ENCODE measurements at regions not wholly inside any gene's neighbourhood (a gene's known extent, or its start where the extent isn't known, plus 50 kb on each side); places are given as distances from the start of the nearest gene placed in this dataset.

GRCh38 chrX:131704136-131704695 is 160.3 kb downstream of the OR13H1 start:
- no peak for DNase-seq (ENCODE audit: low read depth)

DNA sequence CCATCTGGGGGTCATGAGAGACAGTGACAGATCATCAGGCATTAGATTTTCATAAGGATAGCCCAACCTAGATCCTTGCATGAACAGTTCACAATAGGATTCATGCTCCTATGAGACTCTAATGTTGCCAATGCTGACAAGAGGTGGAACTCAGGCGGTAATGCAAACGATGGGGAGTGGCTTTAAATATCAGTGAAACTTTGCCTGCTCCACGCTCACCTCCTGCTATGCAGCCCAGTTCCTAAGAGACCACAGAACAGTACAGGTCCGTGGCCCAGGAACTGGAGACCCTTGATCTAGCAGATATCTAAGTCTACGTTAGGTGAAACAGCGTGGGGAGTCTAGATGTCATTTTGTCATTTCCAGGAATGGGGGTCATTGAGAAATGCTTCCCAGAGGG is 165.7 kb downstream of the OR13H1 start:
- DNase-seq (ENCODE audit: low read depth), result no peak

DNA sequence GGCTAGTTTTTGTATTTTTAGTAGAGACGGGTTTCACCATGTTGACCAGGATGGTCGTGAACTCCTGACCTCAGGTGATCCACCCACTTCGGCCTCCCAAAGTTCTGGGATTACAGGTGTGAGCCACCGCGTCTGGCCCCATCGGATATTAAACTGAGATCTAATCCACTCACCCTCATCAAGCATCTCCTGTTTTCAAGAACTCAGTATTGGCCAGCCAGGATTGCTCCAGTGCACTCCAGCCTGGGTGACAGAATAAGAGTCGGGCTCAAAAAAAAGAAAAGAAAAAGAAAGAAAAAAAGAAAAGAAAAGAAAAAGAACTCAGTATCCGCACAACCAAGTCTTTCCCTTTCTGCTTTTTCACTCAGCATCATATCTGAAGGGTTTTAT is 167.6 kb downstream of the OR13H1 start:
- no peak for DNase-seq (ENCODE audit: low read depth)

- no peak for DNase-seq (ENCODE audit: low read depth)
Observed at GRCh38 chrX:131723646-131724045, 179.8 kb downstream of the OR13H1 start.

DNA sequence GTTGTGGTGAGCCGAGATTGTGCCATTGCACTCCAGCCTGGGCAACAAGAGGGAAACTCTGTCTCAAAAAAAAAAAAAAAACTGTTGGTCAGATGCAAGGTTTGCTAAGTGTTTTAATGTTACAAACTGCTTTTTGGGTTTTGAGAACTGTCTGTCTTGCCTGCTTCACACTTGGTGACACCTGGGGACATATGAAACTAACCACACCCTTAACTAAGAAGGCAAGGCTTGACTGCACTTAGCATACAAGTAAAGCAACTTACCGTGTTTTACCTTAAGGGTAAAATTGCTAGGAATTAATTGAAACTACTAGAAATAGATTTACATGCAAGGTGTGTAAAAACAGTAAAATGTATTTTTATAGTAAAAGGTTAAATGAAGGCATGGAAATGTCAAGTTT is 180.4 kb downstream of the OR13H1 start:
- DNase-seq (ENCODE audit: low read depth), result no peak

DNA sequence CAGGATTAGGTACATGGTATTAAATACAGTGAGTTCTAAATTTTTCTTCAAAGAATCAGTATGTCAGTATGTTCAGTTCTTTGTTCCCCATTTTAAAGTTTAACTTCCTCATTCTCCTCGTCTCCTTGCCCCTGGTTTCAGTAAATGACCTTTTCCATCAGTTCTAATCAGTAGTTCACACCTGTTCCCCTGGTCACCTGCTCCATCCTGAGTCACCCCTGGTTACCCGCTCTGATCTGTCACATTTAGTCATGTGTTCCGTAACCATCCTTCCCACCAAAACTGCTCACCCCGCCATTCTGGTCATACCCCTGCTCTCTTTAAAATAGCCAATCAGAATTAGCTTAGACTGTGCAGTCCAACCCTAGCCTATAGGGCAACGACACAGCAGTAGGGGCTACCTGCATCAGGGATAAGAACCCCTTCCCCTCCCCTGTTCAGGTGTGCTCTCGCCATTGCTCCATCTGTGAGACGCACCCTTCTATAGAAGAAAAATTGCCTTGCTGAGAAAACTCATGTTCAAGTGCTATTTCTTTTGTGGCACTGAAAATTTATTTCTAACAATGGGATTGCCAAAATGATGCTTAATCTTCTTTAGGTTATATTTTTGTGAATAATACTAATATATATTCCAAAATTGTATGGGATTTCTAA is 181.3 kb downstream of the OR13H1 start:
- DNase-seq (ENCODE audit: low read depth), result no peak

DNA sequence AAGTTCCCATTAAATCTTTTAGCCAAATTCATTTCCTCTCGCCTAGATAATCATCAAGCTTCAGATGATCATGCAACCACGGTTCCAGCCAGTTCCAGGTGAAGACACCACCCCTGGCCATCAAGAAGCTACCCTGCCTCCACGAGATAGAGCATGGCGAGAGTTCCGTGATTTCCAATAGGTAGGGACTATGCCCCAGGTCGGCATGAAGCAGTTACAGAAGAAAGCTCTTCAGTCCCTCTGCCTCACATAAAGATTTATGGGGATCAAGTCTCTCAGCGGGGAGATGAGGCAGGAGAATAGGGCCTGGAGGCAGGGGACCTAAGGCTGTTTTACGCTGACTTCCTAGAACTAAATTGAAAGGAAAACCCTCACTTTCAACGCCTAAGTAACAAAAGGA is 183.9 kb downstream of the OR13H1 start:
- no peak for DNase-seq (ENCODE audit: low read depth)

GRCh38 chrX:131728295-131729145 is 184.6 kb downstream of the OR13H1 start:
- no peak for DNase-seq (ENCODE audit: low read depth)

GRCh38 chrX:131729295-131729694 is 185.4 kb downstream of the OR13H1 start:
- DNase-seq (ENCODE audit: low read depth), result no peak

- no peak for DNase-seq (ENCODE audit: low read depth)
Observed at GRCh38 chrX:131734621-131735020, 190.7 kb downstream of the OR13H1 start.

GRCh38 chrX:131735127-131735526 is 191.3 kb downstream of the OR13H1 start:
- no peak for DNase-seq (ENCODE audit: low read depth)

DNA sequence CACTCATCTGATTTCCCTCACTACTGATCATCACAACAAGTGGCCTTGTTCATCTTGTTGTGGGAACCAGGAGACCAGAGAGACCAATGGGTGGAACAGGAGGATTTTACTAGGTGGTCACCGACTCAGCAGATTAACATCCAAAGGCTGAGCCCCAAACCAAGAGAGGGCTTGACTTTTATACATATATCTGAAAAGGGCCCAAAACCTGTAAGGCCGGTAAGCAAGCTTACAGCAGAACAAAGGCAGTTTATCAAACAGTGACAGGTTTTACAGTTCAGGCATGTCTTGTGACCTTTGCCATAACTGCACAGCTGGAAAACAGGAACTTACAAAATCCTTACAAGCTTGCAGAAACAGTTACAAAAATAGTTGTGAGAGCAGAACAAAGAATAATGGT is 195.9 kb downstream of the OR13H1 start:
- no peak for DNase-seq (ENCODE audit: low read depth)

- DNase-seq (ENCODE audit: low read depth), result no peak
Observed at GRCh38 chrX:131741103-131741581, 197.3 kb downstream of the OR13H1 start.

- DNase-seq (ENCODE audit: low read depth), result no peak
Observed at GRCh38 chrX:131745942-131746489, 202.1 kb downstream of the OR13H1 start.

DNA sequence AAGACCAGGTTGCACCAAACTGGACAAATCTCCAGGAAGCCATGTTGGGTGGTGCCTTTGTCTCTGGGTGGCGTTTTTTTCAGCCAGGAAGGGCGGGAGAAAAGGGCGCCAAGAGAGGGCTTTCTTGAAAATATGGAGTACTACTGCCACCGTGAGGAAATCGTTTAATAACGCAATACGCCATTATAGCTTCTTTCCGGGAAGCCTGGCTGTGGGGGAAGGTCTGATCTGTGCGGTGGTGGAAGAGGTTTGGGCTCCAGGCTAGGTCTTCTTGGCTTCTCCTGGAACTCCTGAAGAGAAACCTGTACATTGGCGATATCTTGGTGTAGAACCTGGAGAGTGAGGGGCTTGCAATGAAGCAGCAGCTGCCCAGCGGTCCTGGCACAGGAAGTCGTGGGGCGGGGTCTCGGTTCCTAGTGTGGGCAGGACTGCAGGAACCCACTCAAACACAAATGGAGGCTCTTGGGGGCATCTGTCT is 202.7 kb downstream of the OR13H1 start:
- no peak for DNase-seq (ENCODE audit: low read depth)

- DNase-seq (ENCODE audit: low read depth), result no peak
Observed at GRCh38 chrX:131747173-131747572, 203.3 kb downstream of the OR13H1 start.

GRCh38 chrX:131752493-131753198 is 208.8 kb downstream of the OR13H1 start:
- DNase-seq (ENCODE audit: low read depth), result no peak

DNA sequence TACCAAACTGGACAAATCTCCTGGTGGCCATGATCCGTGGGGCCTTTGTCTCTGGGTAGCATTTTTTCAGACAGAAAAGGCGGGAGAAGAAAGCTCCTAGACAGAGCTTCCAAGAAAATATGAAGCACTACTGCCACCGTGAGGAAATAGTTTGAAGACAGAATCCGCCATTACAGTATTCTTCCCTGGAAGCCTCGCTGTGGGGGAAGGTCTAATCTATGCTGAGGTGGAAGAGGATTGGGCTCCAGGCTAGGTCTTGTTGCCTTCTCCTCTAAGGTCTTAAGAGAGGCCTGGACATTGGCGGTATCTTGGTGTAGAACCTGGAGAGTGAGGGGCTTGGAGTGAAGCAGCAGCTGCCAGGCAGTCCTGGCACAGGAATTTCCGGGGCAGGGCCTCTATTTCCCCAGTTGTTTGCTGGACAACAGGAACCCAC is 218.9 kb downstream of the OR13H1 start:
- DNase-seq (ENCODE audit: low read depth), result no peak

DNA sequence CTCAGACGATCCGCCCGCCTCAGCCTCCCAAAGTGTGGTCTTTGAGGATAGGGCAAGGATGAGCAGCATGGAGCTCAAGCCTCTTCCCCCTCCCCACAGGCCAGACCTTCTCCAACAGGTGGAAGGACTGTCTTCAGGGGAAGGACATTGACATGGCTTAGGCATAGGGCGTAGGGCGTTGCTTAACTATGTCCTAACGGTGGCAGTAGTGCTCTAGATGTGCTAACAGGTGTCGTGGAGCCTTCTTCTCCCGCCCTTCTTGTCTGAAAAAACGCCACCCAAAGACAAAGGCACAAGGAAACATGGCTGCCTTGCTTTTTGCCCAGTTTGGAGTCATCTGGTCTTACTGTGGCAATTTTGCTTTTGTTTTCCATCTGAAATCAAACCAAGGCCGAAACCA is 219.8 kb downstream of the OR13H1 start:
- no peak for DNase-seq (ENCODE audit: low read depth)

- no peak for DNase-seq (ENCODE audit: low read depth)
Observed at GRCh38 chrX:131764216-131764615, 220.3 kb downstream of the OR13H1 start.

- no peak for DNase-seq (ENCODE audit: low read depth)
Observed at GRCh38 chrX:131778269-131779218, 234.7 kb downstream of the OR13H1 start.
